Islet precursor cell (in vitro differentiated cells): ENCODE measurements at regions not wholly inside any gene's neighbourhood (a gene's known extent, or its start where the extent isn't known, plus 50 kb on each side); places are given as distances from the start of the nearest gene placed in this dataset.

Experiments
- DNase-seq: peaks from one replicate; pipeline ENCODE4 v3.0.0-alpha.2; 2018

DNA sequence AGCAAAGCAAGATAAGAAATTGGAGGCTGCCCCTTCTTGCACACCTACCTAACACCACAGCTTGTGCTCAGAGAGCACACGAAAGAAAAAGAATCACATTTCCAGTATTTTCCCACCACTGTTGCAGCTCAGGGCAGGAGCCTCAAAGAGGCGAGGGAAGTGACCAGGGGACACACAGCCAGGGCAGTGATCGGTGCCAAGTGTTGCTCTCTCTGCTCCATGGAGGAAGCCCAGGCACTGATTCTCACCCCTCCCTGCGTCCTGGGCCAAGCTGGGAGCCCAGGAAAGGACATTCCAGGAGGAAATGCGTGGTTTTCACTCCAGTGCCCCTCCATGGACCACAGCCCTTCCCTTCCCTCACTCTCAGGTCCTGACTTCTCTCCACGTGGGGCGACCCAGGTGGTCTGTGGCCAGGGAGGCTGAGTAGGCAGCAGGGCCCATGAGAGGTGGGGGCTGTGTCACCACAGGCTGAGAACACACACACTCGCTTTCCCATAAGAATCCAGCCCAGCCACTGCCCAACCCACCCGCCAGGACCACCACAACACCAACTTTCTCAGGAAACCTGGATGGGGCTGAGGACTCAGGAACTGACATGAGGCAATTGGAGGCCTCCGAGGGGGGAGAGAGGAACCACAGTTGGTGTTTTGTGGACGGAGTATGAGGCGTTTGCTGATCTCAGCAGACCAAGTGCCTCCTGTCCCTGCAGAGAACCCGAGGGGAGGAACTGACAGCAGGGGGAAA, 81.7 kb upstream of the MAFB start:
- DNase-seq: peak; percentile 38

- DNase-seq: no peak
Measured at GRCh38 chr20:40771308-40771610, 82.2 kb upstream of the MAFB start.

DNA sequence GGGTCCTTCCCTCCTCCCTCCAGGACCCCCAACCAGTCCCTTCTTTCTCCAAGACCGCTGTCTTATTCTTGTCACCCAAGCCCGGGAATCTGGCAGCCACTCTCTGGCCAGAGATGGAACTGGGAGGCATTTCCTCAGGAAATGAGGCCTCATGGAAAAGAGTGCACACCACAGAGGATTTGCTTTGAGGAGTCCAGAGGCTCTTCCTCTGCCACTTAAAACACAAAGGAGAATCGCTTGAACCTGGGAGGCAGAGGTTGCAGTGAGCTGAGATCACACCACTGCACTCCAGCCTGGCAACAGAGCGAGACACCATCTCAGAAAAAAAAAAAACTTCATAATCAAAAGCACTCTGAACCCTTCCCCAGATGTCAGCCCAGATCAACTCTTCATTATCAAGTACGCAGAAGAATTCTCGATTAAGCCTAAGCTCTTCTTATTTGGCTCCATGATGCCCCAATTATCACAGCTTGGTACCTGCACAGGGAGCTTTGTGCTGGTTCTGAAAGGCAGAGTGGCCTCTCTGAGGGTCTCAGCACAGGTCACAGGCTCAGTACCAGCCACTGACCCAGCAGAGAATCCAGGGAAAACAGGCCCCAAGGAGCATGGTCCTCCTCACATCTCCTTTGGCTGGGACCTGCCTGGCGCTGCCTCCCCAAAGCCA, 82.9 kb upstream of the MAFB start:
- DNase-seq: peak; percentile 34

DNA sequence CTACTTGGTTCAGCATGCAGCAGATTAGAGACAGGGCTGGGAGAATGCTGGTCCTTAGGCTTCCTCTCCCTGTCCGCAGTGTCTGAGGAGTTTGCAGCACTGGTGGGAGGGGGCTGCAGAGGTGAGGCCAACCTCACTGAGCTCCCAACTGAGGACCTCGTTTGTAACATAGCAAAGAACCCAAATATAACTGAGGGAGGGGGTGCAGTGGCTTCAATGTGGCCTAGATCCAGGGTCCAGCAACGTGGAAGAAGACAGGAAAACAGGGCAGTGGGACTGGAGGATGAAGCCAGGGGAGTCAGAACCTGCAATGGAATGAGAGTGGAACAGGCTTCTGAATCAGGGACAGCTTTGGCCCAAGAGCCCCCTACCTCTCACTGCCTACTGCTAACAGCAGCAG, 84.3 kb upstream of the MAFB start:
- peak; percentile 30 for DNase-seq

DNA sequence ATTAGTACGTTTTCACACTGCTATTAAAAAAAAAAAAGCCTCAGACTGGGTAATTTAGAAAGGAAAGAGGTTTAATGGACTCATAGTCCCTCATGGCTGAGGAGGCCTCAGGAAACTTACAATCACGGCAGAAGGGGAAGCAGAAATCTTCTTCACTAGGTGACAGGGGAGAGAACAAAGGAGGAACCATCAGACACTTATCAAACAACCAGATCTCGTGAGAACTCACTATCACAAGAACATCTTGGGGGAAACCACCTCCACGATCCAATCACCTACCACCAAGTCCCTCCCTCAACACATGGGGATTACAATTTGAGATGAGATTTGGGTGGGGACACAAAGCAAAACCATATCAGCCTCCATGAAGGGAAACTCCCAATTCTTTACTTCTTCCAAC, 85.2 kb upstream of the MAFB start:
- DNase-seq: no peak

DNA sequence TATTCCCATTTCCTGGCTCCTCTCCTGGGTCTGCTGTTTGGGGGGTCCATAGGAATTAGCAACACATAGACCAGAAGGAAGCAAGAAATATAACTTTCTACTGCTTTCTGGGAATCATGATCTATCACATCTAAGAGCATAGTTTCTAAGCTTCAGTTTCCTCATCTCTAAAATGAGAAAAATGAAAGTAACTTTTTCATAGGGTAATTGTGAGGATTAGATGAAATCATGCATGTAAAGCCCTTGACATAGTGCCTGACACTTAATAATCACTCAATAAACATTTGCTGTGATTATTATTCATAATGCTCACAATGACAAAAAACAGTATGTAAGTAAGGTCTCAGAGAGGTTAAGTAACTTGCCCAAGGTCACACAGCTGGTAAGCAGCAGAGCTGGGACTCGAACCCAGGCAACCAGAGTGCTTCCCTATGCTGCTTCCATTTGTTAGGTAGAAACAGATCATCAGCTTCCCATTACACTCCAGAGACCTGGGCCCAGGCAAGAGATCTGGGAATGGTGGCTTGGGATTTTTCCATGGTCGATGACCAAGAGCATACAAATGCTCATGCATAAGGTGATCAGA, 86.6 kb upstream of the MAFB start:
- peak; percentile 12 for DNase-seq

DNA sequence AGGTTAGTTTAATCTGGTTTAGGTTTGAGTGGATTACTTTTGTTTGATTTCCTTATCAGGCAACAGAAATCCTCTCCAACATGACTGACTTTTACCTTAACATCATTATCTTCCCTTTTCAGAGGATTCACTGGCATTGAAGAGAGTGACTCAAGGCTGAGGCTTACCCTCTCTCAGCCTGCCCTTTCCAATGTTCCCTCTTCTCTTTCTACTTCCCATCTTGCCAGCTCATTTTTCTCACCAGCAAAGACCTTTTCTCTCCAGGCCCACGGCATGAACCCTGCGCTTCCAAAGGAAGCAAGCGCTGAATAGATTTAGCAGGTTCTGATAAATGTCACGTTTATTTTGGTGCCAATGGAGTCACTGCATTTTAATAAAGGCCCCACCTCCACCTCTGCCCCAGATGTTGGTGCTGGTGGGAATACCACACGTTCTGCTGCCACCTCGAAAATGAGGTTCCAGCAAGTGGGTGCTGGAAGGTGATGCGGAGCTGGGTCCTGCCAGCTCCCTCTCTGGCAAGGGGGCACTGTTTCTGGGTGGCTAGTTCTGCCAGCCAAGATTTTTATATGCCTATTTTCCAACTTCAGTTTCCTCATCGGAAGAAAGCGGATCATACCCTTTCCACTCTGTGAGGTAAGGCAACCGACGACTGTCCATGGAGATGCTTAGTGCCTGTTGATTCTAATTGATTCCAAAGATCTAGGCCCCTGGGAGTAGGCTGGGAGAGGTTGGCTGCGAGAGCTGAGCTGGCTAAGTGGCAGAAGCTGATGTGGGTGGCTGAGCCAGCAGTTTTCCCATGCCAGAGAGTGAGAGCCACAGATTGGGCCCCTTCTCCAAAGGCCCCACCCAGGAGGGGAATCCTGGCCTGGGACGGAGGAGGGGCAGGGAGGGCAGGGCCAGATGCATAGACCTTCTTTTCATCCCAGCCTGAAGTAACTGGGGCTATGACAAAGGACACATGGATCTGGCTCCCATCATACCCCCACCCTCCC, 87.7 kb upstream of the MAFB start:
- peak; percentile 85 for DNase-seq

DNA sequence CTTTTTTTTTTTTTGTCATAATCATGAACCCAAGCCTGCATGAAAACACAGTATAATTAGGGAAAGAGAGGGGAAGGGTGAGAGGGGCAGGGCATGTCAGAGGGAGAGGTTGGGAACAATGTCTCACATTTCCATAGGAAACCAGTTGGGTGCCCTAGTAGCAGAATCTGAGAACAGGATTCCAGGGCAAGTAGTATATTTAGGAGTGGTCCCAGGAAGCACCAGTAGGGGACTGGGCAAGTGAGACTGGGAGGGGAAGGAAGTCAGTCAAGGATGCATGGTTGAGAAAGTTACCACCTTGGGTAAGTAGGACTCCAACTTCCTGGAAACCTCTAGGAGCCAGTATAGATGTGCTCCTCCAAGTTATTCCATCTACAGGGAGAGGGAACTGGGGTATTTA, 88.6 kb upstream of the MAFB start:
- peak; percentile 32 for DNase-seq

DNA sequence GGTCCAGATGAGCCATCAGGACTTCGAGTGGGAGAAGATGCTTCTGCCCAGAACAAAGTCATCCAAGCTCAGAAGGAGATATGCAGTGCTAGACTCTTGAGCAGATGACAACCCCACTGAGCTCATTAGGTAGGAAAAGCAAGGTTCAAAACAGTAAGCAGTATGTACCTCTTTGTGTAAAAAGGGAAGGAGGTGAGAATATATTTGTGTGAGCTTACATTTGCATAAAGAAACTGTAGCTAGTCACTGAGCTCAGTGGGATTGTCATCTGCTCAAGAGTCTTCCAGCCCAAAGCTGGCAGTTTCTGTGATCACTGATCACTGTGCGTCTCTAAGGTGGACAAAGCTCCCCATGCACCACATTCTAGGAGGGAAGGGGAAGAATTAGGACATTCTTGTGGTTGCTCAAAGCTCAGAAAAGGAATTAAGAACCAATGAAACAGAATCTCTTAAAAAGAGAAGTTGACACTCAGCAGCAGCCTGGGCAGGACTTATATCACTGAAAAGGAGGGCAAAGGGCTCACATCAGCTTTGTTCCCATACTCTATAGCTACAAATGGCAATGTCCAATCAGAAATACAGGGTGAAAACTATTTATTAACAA, 90.0 kb upstream of the MAFB start:
- peak; percentile 28 for DNase-seq

DNA sequence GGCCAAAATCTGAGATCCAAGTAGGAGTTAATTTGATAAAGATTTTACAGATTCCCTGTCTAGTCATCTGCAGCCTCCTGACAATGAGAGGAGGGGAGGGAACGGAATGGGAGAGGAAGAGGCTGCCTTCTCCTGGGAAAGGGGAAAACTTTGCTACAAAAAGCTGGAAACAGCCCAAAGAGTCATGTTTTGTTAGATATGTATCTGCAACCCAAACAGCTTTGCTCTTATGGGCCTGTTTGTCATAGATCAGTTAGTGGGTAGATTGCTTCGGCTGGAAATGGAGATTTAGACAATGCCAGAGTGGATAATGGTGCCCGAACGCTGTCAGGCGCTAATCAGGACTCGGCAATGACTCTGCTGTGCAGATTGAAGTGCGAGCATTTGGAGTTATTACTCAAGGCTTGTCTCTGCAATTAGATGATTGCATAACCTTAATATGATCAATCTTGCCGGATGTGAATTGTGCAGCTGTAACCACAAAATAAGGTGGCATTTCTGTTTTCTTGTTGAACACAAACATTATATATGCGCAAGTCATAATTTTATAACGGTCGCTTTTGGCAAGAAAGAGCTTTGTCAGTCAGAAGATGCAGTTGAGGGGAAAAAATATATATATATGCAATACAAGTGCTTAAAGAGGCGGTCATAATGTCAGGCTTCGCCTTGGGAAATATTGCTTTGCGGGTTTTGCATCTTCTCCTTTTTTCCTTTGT, 92.4 kb upstream of the MAFB start:
- DNase-seq: no peak

- DNase-seq: peak; percentile 22
Measured at GRCh38 chr20:40782043-40782368, 93.0 kb upstream of the MAFB start.

DNA sequence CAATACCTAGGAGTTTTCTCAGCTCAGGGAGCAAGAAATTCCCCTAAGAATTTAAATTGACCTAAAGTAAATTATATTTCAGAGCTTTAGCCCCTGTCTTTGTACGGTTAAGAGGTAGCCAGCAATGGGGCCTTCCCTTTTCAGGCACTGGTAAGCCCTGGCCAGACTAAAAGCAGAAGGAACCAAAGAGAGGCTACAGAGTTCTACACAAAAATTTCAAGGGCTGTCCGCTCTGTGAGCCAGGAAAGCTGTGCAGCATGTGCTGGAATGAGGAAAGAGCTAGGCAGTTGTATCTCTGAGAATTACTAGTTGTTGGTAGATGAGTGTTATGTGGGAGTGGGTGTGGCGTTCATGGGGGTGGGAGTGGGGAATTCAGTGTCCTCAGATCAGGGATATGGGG, 96.3 kb upstream of the MAFB start:
- DNase-seq: peak; percentile 22

- DNase-seq: peak; percentile 31
Measured at GRCh38 chr20:40786336-40786735, 97.3 kb upstream of the MAFB start.

GRCh38 chr20:40787941-40788340, 98.9 kb upstream of the MAFB start:
- DNase-seq: no peak

- DNase-seq: peak; percentile 48
Measured at GRCh38 chr20:40797425-40797824, 108.4 kb upstream of the MAFB start.

GRCh38 chr20:40798066-40798465, 109.0 kb upstream of the MAFB start:
- no peak for DNase-seq

- DNase-seq: peak; percentile 17
Measured at GRCh38 chr20:40802886-40803285, 113.8 kb upstream of the MAFB start.

GRCh38 chr20:40803381-40803780, 114.3 kb upstream of the MAFB start:
- peak; percentile 37 for DNase-seq

DNA sequence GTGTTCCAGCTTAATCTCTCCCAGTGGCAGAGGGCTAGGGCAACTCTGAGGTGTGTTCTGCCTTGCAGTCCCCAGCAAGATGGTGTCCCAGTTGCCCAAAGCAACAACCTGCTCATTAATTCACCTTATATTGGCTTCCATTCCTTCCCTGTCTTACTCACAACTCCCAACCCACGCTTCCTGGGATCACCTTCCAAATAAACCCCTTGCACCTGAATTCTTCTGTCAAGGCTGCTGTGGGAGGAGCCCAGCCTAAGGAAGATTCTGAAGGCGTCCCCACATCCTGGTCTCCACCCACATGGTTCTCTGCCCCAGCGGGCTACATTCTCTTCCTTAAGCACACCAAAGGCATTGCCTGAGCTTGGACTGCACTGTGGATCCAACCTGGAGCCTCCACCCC, 116.6 kb upstream of the MAFB start:
- DNase-seq: peak; percentile 32

DNA sequence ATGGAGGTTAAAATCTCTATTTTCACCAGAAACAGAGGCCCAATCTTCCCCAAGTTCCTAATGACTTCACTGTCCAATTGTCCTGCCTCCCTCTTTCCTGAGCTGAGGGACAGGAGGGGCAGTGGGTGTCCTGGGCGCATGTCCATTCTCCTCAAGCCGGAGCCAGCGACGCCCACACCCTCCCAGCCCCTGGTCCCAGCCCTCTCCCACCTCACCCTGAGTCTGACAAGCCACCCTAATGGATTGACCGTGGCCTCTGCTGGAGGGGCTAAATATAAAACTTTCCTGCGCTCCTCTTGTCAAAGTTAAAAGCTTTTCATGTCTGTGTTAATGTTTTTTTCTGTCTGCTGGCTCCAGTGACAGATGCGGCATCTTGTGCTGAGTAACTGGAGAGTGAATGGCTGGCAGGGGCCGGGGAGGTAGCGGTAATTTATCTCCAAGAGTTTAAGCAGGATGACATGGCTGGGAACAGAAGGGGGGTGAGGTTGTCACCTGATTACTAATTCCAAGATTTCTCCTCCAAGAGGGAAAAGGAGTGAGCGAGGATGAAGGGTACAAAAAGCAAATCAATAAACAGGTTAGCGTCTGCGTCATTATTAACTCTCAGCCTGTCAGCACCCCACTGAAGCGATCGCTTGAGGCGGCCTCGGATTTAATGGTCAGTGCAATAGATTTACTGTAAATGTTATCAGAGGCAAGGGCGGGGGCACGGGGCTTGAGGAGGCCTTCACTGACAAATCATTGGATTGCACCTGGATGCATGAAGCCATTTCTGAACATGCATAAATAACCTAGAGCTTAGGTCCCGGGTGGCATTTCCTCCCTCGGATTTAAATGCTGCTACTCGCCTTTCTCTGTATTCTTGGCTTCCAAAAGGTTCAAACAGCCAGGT, 118.1 kb upstream of the MAFB start:
- DNase-seq: peak; percentile 41

GRCh38 chr20:40807821-40808170, 118.8 kb upstream of the MAFB start:
- peak; percentile 27 for DNase-seq
